GM21723 (cell line): ENCODE measurements at regions not wholly inside any gene's neighbourhood (a gene's known extent, or its start where the extent isn't known, plus 50 kb on each side); places are given as distances from the start of the nearest gene placed in this dataset.

Source experiments
- ATAC-seq: cut with Tn5 transposase; IDR thresholded peaks from one replicate; pipeline ENCODE4 v1.9.1; 2021; ENCODE audit warnings: mild to moderate bottlenecking, moderate library complexity; ENCODE audit not compliant: unreplicated experiment

- ATAC-seq = no peak
Observed at GRCh38 chr3:66797889-66798560, 200.1 kb upstream of the KBTBD8 start.

- ATAC-seq = no peak
Observed at GRCh38 chr3:66800941-66801545, 197.1 kb upstream of the KBTBD8 start.

- ATAC-seq = no peak
Observed at GRCh38 chr3:66803206-66803605, 194.9 kb upstream of the KBTBD8 start.

- no peak for ATAC-seq
Observed at GRCh38 chr3:66803721-66804695, 194.1 kb upstream of the KBTBD8 start.

GRCh38 chr3:66808891-66809594 is 189.1 kb upstream of the KBTBD8 start:
- ATAC-seq = no peak

- ATAC-seq = no peak
Observed at GRCh38 chr3:66809595-66809958, 188.5 kb upstream of the KBTBD8 start.

GRCh38 chr3:66812136-66812535 is 186.0 kb upstream of the KBTBD8 start:
- no peak for ATAC-seq

- ATAC-seq = no peak
Observed at GRCh38 chr3:66812741-66813140, 185.4 kb upstream of the KBTBD8 start.

GRCh38 chr3:66816090-66816761 is 181.9 kb upstream of the KBTBD8 start:
- peak; percentile 71 for ATAC-seq

GRCh38 chr3:66817951-66818557 is 180.1 kb upstream of the KBTBD8 start:
- no peak for ATAC-seq

GRCh38 chr3:66819993-66820501 is 178.1 kb upstream of the KBTBD8 start:
- ATAC-seq = no peak

GRCh38 chr3:66822186-66823008 is 175.7 kb upstream of the KBTBD8 start:
- peak; percentile 97 for ATAC-seq

GRCh38 chr3:66823009-66823397 is 175.1 kb upstream of the KBTBD8 start:
- no peak for ATAC-seq

- ATAC-seq = no peak
Observed at GRCh38 chr3:66823532-66823931, 174.6 kb upstream of the KBTBD8 start.

GRCh38 chr3:66825375-66825774 is 172.7 kb upstream of the KBTBD8 start:
- ATAC-seq = no peak

- no peak for ATAC-seq
Observed at GRCh38 chr3:66827726-66828125, 170.4 kb upstream of the KBTBD8 start.

- ATAC-seq = no peak
Observed at GRCh38 chr3:66828303-66828702, 169.8 kb upstream of the KBTBD8 start.

- ATAC-seq = no peak
Observed at GRCh38 chr3:66830301-66830700, 167.8 kb upstream of the KBTBD8 start.

- no peak for ATAC-seq
Observed at GRCh38 chr3:66831931-66832330, 166.2 kb upstream of the KBTBD8 start.
